ENCODE measurements at regions not wholly inside any gene's neighbourhood (a gene's known extent, or its start where the extent isn't known, plus 50 kb on each side); places are given as distances from the start of the nearest gene placed in this dataset.

DNA sequence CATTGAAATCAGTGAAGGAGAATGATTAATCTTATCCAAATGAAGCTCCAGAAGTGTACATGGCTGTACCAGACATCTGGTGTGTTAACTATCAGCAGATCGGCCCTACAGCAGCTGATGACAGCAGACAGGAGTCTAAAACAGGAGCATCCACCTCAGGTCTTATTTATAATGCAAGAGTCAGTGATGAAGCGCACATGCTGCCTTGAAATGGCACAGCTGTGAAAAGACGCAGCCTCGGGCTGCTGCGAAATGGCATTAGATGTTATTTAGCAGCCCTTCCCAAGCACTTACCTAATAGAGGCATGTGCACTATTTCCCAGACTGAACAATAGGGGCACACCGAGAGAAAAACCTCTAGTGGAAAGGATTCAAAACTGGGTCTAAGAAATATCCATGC is 472.3 kb upstream of the CBLB start:
- TF ChIP-seq, protein P1, sequence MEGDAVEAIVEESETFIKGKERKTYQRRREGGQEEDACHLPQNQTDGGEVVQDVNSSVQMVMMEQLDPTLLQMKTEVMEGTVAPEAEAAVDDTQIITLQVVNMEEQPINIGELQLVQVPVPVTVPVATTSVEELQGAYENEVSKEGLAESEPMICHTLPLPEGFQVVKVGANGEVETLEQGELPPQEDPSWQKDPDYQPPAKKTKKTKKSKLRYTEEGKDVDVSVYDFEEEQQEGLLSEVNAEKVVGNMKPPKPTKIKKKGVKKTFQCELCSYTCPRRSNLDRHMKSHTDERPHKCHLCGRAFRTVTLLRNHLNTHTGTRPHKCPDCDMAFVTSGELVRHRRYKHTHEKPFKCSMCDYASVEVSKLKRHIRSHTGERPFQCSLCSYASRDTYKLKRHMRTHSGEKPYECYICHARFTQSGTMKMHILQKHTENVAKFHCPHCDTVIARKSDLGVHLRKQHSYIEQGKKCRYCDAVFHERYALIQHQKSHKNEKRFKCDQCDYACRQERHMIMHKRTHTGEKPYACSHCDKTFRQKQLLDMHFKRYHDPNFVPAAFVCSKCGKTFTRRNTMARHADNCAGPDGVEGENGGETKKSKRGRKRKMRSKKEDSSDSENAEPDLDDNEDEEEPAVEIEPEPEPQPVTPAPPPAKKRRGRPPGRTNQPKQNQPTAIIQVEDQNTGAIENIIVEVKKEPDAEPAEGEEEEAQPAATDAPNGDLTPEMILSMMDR (IDR thresholded peaks at IDR 0.05): no peak
- no peak for TF ChIP-seq ZFX (IDR thresholded peaks at IDR 0.05; ENCODE audit: borderline replicate concordance)

Data from 22Rv1 (cell line).